Astrocyte of the spinal cord (primary cell): ENCODE measurements at regions not wholly inside any gene's neighbourhood (a gene's known extent, or its start where the extent isn't known, plus 50 kb on each side); places are given as distances from the start of the nearest gene placed in this dataset.

Experiments
- DNase-seq: peaks from one replicate; pipeline ENCODE4 v3.0.0; 2011; ENCODE audit warnings: low read depth, low spot score
- H3K4me3 ChIP-seq: 2 replicates; pipeline ENCODE4 v1.5.1; 2011; ENCODE audit warnings: low read depth, mild to moderate bottlenecking, low read length, moderate library complexity
- in situ Hi-C: cut with HindIII; loops from 2 replicates; pipeline ENCODE4 v1.10.0; 2017; ENCODE audit warnings: low sequenced_read_pairs
- TF ChIP-seq, protein P1 (sequence below): IDR thresholded peaks from 2 replicates; pipeline ENCODE4 v1.5.1; 2012; ENCODE audit warnings: low read depth, mild to moderate bottlenecking, low read length, inconsistent platforms

DNA sequence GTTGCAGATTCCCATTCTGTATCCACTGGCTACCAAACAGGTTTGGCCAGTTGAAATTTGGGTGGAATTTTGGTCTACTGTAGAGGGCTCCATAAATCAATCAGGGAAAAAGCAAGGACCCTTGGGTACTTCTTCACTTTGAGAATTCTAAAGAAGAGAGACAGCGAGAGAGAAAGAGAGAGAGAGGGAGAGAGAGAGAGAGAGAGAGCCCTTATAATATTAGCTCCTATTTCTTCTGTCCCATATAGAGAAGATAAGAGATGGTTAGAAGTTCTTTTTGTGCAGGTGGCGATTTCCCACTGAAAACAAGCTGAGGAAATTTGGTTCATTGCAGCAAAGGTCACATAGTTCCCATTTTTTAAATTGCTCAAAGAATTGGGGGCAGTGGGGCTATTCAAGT is 88.6 kb upstream of the ZNF536 start:
- in situ Hi-C loops, result no loop called here
- TF ChIP-seq, protein P1, sequence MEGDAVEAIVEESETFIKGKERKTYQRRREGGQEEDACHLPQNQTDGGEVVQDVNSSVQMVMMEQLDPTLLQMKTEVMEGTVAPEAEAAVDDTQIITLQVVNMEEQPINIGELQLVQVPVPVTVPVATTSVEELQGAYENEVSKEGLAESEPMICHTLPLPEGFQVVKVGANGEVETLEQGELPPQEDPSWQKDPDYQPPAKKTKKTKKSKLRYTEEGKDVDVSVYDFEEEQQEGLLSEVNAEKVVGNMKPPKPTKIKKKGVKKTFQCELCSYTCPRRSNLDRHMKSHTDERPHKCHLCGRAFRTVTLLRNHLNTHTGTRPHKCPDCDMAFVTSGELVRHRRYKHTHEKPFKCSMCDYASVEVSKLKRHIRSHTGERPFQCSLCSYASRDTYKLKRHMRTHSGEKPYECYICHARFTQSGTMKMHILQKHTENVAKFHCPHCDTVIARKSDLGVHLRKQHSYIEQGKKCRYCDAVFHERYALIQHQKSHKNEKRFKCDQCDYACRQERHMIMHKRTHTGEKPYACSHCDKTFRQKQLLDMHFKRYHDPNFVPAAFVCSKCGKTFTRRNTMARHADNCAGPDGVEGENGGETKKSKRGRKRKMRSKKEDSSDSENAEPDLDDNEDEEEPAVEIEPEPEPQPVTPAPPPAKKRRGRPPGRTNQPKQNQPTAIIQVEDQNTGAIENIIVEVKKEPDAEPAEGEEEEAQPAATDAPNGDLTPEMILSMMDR, result no peak
- H3K4me3 ChIP-seq, result no peak overlapping the region
- DNase-seq, result no peak

DNA sequence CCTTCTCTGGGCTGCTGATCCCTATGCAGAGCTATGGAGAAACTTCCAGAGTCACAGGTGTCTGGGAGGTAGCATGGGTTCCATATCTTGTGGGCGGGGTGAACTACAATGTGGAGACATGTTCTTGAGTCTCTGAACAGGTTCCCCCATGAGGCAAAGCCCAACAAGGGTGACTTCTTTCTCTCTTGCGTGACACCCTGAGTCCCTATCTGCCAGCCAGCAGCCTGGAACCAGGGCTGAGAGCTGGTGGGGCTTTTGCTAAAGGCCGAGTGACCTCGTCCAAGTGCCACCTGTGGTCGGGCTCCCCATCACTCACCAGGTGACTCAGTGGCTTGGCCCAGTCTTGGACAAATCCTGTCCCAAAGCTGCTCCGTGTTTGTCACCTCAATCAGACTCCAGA is 88.0 kb upstream of the ZNF536 start:
- in situ Hi-C loops, result no loop called here
- no peak overlapping the region for H3K4me3 ChIP-seq
- no peak for DNase-seq
- TF ChIP-seq, protein P1, result no peak

DNA sequence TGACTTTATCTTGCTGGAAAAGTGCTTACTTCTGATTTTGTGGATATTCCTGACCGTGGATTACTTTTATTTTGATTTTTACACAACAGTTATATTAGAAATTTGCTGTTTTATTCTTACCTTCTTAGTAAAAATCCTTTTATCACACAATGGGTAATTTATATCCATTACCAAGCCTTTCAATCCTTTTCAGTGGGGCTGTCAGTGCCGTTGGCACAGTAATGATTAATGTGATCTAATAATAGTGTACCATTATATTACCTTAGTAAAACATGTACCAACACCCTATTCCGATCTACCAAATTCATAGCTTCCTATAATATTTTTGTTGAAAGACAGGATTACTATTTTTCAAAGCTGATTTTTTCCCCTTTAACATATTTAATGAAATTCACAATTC is 87.3 kb upstream of the ZNF536 start:
- no peak for DNase-seq
- H3K4me3 ChIP-seq, result no peak overlapping the region
- TF ChIP-seq, protein P1, result no peak
- in situ Hi-C loops, result no loop called here

DNA sequence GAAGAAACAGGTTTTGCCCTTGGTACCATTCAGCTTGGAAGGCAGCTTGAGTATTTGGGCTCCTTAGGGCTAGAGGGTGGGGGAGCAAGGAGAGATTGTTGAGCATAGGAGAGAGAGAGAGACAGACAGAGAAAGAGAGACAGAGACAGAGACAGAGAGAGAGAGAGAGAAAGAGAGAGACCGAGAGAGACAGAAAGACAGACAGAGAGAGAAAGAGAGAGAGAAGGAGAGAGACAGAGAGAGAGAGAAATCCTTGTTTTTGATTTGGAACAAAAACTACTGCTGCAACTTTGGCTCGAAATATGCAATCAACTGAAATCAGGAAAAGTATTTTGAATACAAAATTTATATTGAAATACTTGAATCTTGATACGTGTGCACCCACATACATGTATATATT is 85.8 kb upstream of the ZNF536 start:
- no peak for DNase-seq
- no peak overlapping the region for H3K4me3 ChIP-seq
- in situ Hi-C loops, result no loop called here
- TF ChIP-seq, protein P1, result no peak

DNA sequence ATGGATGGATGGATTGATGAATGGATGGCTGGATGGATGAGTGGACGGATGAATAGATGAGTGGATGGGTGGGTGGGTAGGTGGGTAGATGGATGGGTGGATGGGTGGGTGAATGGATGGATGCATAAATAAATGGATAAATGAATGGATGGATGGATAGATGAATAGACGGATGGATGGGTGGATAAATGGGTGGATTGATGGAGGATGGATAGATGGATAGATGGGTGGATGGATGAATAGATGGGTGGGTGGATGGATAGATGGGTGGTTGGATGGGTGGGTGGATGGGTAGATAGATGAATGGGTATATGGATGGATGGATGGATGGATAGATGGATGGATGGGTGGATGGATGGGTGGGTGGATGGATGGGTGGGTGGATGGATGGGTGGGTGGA is 84.9 kb upstream of the ZNF536 start:
- H3K4me3 ChIP-seq, result no peak overlapping the region
- TF ChIP-seq, protein P1, result no peak
- no peak for DNase-seq
- in situ Hi-C loops, result no loop called here

DNA sequence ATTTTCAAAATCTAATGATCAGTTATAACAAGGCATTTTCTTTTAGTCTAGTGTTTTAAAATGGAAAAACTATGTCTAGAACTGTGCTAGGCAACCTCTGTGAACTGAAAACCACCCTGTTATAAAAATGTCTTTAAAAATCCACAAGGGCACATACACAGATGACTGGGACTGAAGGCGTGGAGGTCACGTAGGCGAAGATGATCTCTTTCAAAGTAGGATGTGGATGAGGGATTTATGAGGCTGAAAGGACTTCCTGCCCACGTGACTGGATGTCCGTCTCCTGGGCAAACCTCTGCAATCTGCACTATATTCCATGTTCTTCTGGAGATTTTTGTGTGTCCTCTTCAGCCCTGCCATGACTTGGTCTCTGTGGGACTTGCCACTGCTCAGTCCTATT is 84.2 kb upstream of the ZNF536 start:
- TF ChIP-seq, protein P1, result no peak
- no peak overlapping the region for H3K4me3 ChIP-seq
- in situ Hi-C loops, result no loop called here
- no peak for DNase-seq

DNA sequence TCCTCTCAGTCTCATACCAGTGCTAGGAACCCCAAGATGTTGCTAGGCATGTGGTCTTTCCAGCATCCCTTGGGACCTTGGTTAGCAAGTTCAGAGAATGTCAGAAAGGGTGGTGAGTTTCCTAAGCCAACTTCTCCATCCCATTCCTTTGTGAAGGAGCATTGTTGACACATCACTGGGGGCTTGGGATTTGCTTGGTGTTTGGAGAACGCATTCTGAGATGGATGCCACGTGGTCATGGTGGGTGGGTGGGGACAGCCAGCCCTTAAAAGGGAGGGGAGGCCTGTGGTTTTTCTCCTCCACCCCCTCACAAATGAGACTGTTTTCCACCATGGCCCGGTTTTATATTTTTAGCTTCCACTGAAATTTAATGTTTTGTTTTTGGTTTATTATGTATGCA is 83.3 kb upstream of the ZNF536 start:
- no peak for DNase-seq
- no peak overlapping the region for H3K4me3 ChIP-seq
- in situ Hi-C loops, result no loop called here
- TF ChIP-seq, protein P1, result no peak
